Activated CD4-positive, alpha-beta T cell treated with anti-CD3 and anti-CD28 coated beads for 36 hours (primary cell): ENCODE measurements at regions not wholly inside any gene's neighbourhood (a gene's known extent, or its start where the extent isn't known, plus 50 kb on each side); places are given as distances from the start of the nearest gene placed in this dataset.
"Not testable (repeated sequence)": the region's sequence is repeated elsewhere in the genome, so short reads cannot be mapped to it uniquely, and the experiment has no call there.

ENCODE experiments used
- ATAC-seq: fragments of 200-7000 bp; cut with Tn5 transposase; one replicate; pipeline ENCODE4 v1.10.0; 2021; ENCODE audit warnings: mild to moderate bottlenecking, moderate library complexity
- CTCF ChIA-PET: fragments of 350-600 bp; sonication (Branson Sonifier 250); formaldehyde crosslinking; loops from one replicate; lab custom pipeline; 2021; ENCODE audit warnings: antibody characterized with exemption; lab: Charles Lee
- POLR2A ChIA-PET: fragments of 350-600 bp; sonication (Branson Sonifier 250); formaldehyde crosslinking; loops from one replicate; lab custom pipeline; 2021; ENCODE audit warnings: antibody characterized with exemption, inconsistent platforms; lab: Charles Lee
- DNase-seq: peaks from one replicate; pipeline ENCODE4 v3.0.0-alpha.2; 2020
- H3K27ac Mint-ChIP-seq: one replicate; pipeline ENCODE4 v1.8.0; 2021; ENCODE audit warnings: mixed read lengths
- H3K27me3 Mint-ChIP-seq: one replicate; pipeline ENCODE4 v1.8.0; 2021; ENCODE audit warnings: mixed read lengths
- H3K36me3 Mint-ChIP-seq: one replicate; pipeline ENCODE4 v1.8.0; 2021; ENCODE audit warnings: low read depth, mixed read lengths
- H3K4me1 Mint-ChIP-seq: one replicate; pipeline ENCODE4 v1.8.0; 2021; ENCODE audit warnings: mixed read lengths
- H3K4me3 Mint-ChIP-seq: one replicate; pipeline ENCODE4 v1.8.0; 2021; ENCODE audit warnings: mild to moderate bottlenecking, moderate library complexity, mixed read lengths
- H3K9me3 Mint-ChIP-seq: one replicate; pipeline ENCODE4 v1.8.0; 2021; ENCODE audit warnings: low read depth, mixed read lengths
- intact Hi-C, 2 experiments: fragments of 100-400 bp; cut with DNase I in 1 of 2; cut with micrococcal nuclease in 1 of 2; formaldehyde crosslinking; loops; one replicate each; pipeline versions ENCODE4 v1.14.2 to v1.15.1; 2022 to 2024; cut with DNase I, micrococcal nuclease

GRCh38 chr13:60663788-60664187 lies 266.8 kb downstream of the TDRD3 start:
- Mint-ChIP-seq H3K4me1 (no peaks in the 10 kb centered on the region), H3K9me3 (peaks cover 7% of the 10 kb centered on the region), H3K27ac (no peak overlapping the region), H3K36me3 (no peaks in the 10 kb centered on the region), H3K4me3 (no peak overlapping the region), H3K27me3 (no peaks in the 10 kb centered on the region)
- POLR2A ChIA-PET, result no interaction called here
- DNase-seq (no peak), ATAC-seq (no peak)
- intact Hi-C loops, result no loop called here
- CTCF ChIA-PET, result no interaction called here

DNA sequence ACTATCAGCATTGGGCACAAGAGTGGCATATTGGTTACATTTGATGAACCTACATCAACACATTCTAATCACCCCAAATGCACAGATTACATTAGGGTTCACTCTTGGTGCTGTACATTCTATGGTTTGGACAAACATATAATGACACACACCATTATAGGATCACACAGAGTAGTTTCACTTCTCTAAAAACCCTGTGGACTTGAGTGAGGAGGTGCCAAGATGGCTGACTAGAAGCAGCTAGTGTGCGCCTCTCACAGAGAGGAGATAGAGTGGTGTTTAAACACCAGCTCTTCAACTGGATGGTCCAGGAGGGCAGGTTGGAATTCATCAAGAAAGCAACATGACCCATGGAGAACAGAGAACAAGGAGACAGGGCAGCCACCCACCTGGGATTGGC lies 265.6 kb downstream of the TDRD3 start:
- no peak for DNase-seq
- POLR2A ChIA-PET, result no interaction called here
- CTCF ChIA-PET, result no interaction called here
- H3K27me3 Mint-ChIP-seq, result no peaks in the 10 kb centered on the region
- no peak overlapping the region for H3K4me3 Mint-ChIP-seq
- no peaks in the 10 kb centered on the region for H3K36me3 Mint-ChIP-seq
- no peak overlapping the region for H3K27ac Mint-ChIP-seq
- H3K9me3 Mint-ChIP-seq, result peaks cover 6% of the 10 kb centered on the region
- intact Hi-C loops, result no loop called here
- no peaks in the 10 kb centered on the region for H3K4me1 Mint-ChIP-seq
- no peak for ATAC-seq

DNA sequence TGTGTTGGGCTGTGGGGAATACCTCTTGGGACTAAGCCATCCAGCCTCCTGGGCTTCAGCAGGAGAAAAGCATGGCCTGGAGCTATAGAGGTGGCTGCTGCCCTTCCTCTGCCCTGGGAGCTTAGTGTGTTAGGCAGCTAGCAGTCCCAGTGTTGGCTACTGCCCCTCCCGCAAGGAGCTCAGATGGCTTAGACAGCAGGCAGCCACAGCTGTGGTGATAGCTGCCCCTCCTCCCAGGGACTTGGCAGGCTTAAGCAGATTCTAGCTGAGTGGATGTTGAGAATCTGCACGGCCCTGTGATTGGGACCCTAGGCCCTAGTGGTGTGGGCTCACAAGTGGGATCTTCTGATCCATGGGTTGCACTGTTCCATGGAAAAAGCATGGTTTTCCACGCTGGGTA lies 264.5 kb downstream of the TDRD3 start:
- no peaks in the 10 kb centered on the region for H3K36me3 Mint-ChIP-seq
- ChIA-PET POLR2A (no interaction called here), CTCF (no interaction called here)
- H3K4me3 Mint-ChIP-seq, result no peak overlapping the region
- peaks cover 6% of the 10 kb centered on the region for H3K9me3 Mint-ChIP-seq
- no peak for DNase-seq
- no peaks in the 10 kb centered on the region for H3K27me3 Mint-ChIP-seq
- intact Hi-C loops, result no loop called here
- H3K27ac Mint-ChIP-seq, result no peak overlapping the region
- H3K4me1 Mint-ChIP-seq, result no peaks in the 10 kb centered on the region
- no peak for ATAC-seq

- H3K4me1 Mint-ChIP-seq, ATAC-seq, H3K36me3 Mint-ChIP-seq, DNase-seq, H3K27ac Mint-ChIP-seq, H3K4me3 Mint-ChIP-seq, H3K27me3 Mint-ChIP-seq, H3K9me3 Mint-ChIP-seq, POLR2A ChIA-PET, CTCF ChIA-PET, intact Hi-C loops: not testable (repeated sequence)
These were observed 260.6 kb downstream of the TDRD3 start for GRCh38 chr13:60657586-60657985.

DNA sequence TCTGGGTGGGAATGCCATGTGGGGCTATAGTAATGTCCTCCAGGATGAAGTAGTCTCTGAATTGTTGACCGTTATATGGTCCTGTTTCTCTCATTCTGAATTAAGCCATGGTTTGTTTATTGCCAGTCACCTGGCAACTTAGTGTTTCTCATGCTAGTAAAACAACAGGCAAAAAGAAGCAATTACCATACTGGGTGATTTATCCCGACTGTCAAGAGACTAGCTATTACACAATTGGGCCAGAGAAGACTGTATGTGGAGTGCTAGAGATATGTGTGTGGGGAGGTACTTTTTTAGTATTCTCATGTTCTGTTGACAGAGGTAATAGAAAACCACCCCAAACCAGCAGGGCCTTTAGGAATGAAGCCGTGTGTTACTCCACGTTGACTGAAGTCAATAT lies 258.2 kb downstream of the TDRD3 start:
- CTCF ChIA-PET, result no interaction called here
- ATAC-seq, result no peak
- POLR2A ChIA-PET, result no interaction called here
- Mint-ChIP-seq H3K27ac (no peak overlapping the region), H3K4me3 (no peak overlapping the region), H3K4me1 (no peaks in the 10 kb centered on the region), H3K9me3 (peaks cover 4% of the 10 kb centered on the region), H3K27me3 (no peaks in the 10 kb centered on the region), H3K36me3 (no peaks in the 10 kb centered on the region)
- intact Hi-C loops, result no loop called here
- DNase-seq, result no peak

DNA sequence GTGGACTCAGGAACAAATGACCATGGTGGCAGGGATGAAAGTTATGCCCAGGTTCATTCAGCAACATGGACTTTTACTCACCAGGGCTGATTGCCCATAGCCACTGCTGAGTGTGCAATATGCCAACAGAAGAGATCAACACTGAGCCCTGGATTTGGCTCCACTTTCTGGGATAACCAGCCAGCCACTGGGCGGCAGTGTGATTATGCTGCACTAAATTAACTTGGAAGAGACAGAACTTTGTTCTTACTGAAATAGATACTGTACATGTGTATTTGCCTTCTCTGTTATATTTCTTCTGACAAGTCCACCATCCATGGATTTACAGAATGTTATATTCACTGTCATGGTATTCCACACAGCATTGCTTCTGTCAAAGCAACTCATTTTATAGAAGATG lies 257.4 kb downstream of the TDRD3 start:
- intact Hi-C loops, result no loop called here
- no peak overlapping the region for H3K27ac Mint-ChIP-seq
- no peaks in the 10 kb centered on the region for H3K36me3 Mint-ChIP-seq
- peaks cover 2% of the 10 kb centered on the region for H3K9me3 Mint-ChIP-seq
- ChIA-PET CTCF (no interaction called here), POLR2A (no interaction called here)
- H3K4me3 Mint-ChIP-seq, result no peak overlapping the region
- no peak for ATAC-seq
- H3K4me1 Mint-ChIP-seq, result no peaks in the 10 kb centered on the region
- H3K27me3 Mint-ChIP-seq, result no peaks in the 10 kb centered on the region
- DNase-seq, result peak; percentile 7

DNA sequence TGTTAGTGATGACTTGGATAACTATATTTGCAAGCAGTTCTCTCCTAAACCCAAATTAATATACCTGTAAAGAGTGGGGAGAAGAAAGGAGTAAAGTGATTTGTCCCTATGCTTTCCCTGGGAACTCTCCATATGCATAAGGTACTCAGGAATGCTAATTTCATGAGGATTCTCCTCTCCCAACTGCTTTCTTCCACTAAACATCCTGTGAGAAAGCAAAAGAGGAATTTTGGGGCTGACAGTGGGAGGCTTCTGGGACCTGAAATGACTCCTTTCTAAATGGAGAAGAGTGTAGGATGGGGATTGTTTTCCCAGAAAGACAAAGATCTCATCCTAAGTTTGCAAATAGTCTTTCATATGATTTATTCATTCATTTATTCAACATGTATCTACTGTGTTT lies 250.5 kb downstream of the TDRD3 start:
- intact Hi-C loops, result no loop called here
- H3K27ac Mint-ChIP-seq, result no peak overlapping the region
- H3K4me1 Mint-ChIP-seq, result no peaks in the 10 kb centered on the region
- no peaks in the 10 kb centered on the region for H3K9me3 Mint-ChIP-seq
- ChIA-PET CTCF (no interaction called here), POLR2A (interaction anchor here (0.6 kb wide), 1 partner anchor 422 kb away, joined by 3 read pairs; no protein-coding TSS in a partner anchor)
- no peaks in the 10 kb centered on the region for H3K36me3 Mint-ChIP-seq
- ATAC-seq (no peak), DNase-seq (no peak)
- no peak overlapping the region for H3K4me3 Mint-ChIP-seq
- H3K27me3 Mint-ChIP-seq, result no peaks in the 10 kb centered on the region

DNA sequence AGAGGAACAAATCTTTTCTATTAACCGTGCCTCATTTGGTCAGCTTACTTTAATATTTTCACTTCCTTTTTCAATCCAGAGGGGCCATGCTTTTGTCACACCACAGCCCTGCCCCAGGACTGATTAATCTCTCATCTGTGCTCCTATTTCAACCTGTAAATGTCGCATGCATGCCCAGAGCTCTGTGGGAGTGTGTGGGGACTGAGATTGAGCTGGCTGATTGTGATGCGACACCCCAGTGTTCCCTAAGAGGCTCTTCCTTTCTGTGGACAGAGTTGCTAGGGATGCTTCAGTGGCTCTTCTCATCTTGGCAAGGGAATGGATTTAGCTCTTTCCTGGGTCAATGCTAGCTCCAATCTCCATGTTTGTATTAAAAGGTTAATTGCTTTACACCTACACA lies 249.6 kb downstream of the TDRD3 start:
- Mint-ChIP-seq H3K4me3 (no peak overlapping the region), H3K4me1 (no peaks in the 10 kb centered on the region), H3K27me3 (no peaks in the 10 kb centered on the region), H3K36me3 (no peaks in the 10 kb centered on the region), H3K9me3 (no peaks in the 10 kb centered on the region), H3K27ac (no peak overlapping the region)
- ChIA-PET POLR2A (interaction anchor here (0.6 kb wide), 1 partner anchor 423 kb away, joined by 3 read pairs; no protein-coding TSS in a partner anchor), CTCF (no interaction called here)
- intact Hi-C loops, result no loop called here
- ATAC-seq (no peak), DNase-seq (no peak)

DNA sequence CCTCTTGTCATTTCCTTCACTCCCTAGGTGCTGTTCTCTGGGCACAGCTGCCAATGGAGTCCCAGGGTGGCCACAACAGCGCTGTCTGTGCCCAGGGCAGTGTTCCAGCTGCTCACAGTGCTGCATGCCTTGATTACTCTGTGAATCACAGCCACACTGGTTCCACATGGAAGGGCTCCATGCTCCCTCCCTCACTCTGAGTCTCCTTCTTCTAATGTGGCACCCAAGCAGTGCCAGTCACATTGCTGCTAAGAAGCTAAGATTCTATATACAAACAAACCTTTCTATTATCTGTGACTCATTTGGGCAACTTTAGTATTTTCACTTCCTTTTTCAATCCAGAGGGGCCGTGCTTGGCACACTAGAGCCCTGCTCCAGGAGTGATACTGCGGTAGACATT lies 248.7 kb downstream of the TDRD3 start:
- H3K36me3 Mint-ChIP-seq, result no peaks in the 10 kb centered on the region
- no peaks in the 10 kb centered on the region for H3K9me3 Mint-ChIP-seq
- intact Hi-C loops, result no loop called here
- DNase-seq (no peak), ATAC-seq (no peak)
- H3K4me3 Mint-ChIP-seq, result no peak overlapping the region
- H3K27me3 Mint-ChIP-seq, result no peaks in the 10 kb centered on the region
- CTCF ChIA-PET, result no interaction called here
- POLR2A ChIA-PET, result no interaction called here
- no peaks in the 10 kb centered on the region for H3K4me1 Mint-ChIP-seq
- no peak overlapping the region for H3K27ac Mint-ChIP-seq

DNA sequence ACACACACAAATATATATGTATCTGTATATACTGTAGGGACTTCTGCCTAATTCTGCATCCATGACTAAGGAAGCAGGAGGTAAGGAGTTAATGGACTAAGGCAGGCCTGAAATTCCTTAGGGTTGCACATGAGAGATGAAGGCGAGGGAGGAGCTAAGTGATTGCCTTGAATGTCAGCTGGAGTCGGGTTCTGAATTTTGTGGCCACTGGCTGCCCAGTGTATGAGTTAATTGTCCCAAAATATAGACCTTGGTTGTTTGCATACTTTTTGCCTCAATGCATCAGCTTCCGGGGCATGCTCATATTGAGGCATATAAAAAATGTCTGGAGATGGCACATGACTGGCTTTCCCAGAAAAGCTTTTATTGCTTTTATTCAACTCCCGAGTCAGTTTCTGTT lies 245.5 kb downstream of the TDRD3 start:
- Mint-ChIP-seq H3K36me3 (no peaks in the 10 kb centered on the region), H3K27ac (no peak overlapping the region), H3K27me3 (peaks cover under 1% of the 10 kb centered on the region), H3K9me3 (no peaks in the 10 kb centered on the region), H3K4me3 (no peak overlapping the region), H3K4me1 (no peaks in the 10 kb centered on the region)
- ATAC-seq (no peak), DNase-seq (no peak)
- CTCF ChIA-PET, result no interaction called here
- POLR2A ChIA-PET, result no interaction called here
- intact Hi-C loops, result no loop called here

DNA sequence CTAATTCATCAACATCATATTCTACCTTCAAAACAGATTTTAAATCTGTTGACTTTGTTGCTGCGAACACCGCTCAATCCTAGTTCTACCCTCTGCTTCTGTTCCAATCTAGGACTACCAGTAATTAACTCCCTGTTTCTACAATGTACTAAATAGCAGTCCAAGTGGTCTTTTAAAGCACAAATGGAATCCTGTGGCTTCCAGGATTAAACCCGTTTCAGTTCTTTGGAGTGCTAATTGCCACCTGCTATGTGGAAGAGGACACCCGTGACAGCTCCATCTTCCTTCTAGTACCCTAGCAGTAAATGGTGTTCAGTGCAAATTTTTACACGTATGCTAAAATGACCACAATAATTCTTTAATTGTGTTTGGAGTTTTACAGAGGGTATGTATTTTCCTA lies 232.1 kb downstream of the TDRD3 start:
- DNase-seq, result no peak
- Mint-ChIP-seq H3K27ac (no peak overlapping the region), H3K4me1 (no peaks in the 10 kb centered on the region), H3K9me3 (no peaks in the 10 kb centered on the region), H3K36me3 (no peaks in the 10 kb centered on the region), H3K4me3 (no peak overlapping the region), H3K27me3 (peaks cover 2% of the 10 kb centered on the region)
- intact Hi-C loops, result loop anchor here in 1 of 2 experiments (5.0 kb wide), 1 partner anchor 303 kb away; no protein-coding TSS in a partner anchor
- CTCF ChIA-PET, result no interaction called here
- POLR2A ChIA-PET, result no interaction called here
- no peak for ATAC-seq

GRCh38 chr13:60627071-60627686 lies 230.2 kb downstream of the TDRD3 start:
- intact Hi-C loops, result loop anchor here in 1 of 2 experiments (2.0 to 5.0 kb wide), 2 partner anchors 305 to 784 kb away; no protein-coding TSS in a partner anchor
- Mint-ChIP-seq H3K4me3 (no peak overlapping the region), H3K36me3 (no peaks in the 10 kb centered on the region), H3K9me3 (no peaks in the 10 kb centered on the region), H3K27ac (no peak overlapping the region), H3K27me3 (peaks cover 7% of the 10 kb centered on the region), H3K4me1 (no peaks in the 10 kb centered on the region)
- ATAC-seq (peak; percentile 61), DNase-seq (peak; percentile 37)
- ChIA-PET CTCF (interaction anchor here (0.7 to 1.5 kb wide), 6 partner anchors 8 to 1910 kb away, joined by 3 to 4 read pairs (median 3); no protein-coding TSS in a partner anchor), POLR2A (no interaction called here)
